Activated CD8-positive, alpha-beta T cell treated with anti-CD3 and anti-CD28 coated beads for 36 hours (primary cell): ENCODE measurements at regions not wholly inside any gene's neighbourhood (a gene's known extent, or its start where the extent isn't known, plus 50 kb on each side); places are given as distances from the start of the nearest gene placed in this dataset.

Experiments used
- ATAC-seq: fragments of 200-7000 bp; cut with Tn5 transposase; one replicate; pipeline ENCODE4 v1.10.0; 2021; ENCODE audit warnings: mild to moderate bottlenecking, moderate library complexity
- CTCF ChIA-PET: fragments of 350-600 bp; sonication (Branson Sonifier 250); formaldehyde crosslinking; loops from one replicate; lab custom pipeline; 2021; ENCODE audit warnings: antibody characterized with exemption; lab: Charles Lee
- POLR2A ChIA-PET: fragments of 350-600 bp; sonication (Branson Sonifier 250); formaldehyde crosslinking; loops from one replicate; lab custom pipeline; 2021; ENCODE audit warnings: antibody characterized with exemption; lab: Charles Lee
- DNase-seq: peaks from one replicate; pipeline ENCODE4 v3.0.0-alpha.2; 2020
- H3K27ac Mint-ChIP-seq: one replicate; pipeline ENCODE4 v1.8.0; 2021; ENCODE audit warnings: mild to moderate bottlenecking, mixed read lengths
- H3K27me3 Mint-ChIP-seq: one replicate; pipeline ENCODE4 v1.8.0; 2021; ENCODE audit warnings: mixed read lengths
- H3K36me3 Mint-ChIP-seq: one replicate; pipeline ENCODE4 v1.8.0; 2021; ENCODE audit warnings: low read depth, mixed read lengths
- H3K4me1 Mint-ChIP-seq: one replicate; pipeline ENCODE4 v1.8.0; 2021; ENCODE audit warnings: low read depth, mixed read lengths
- H3K4me3 Mint-ChIP-seq: one replicate; pipeline ENCODE4 v1.8.0; 2021; ENCODE audit warnings: mild to moderate bottlenecking, moderate library complexity, mixed read lengths
- H3K9me3 Mint-ChIP-seq: one replicate; pipeline ENCODE4 v1.8.0; 2021; ENCODE audit warnings: mixed read lengths
- CTCF ChIP-seq: fragments of 200-600 bp; IDR thresholded peaks from one replicate; pipeline ENCODE4 v1.8.0; 2022; ENCODE audit warnings: antibody characterized with exemption, mild to moderate bottlenecking
- intact Hi-C: fragments of 100-400 bp; cut with micrococcal nuclease; formaldehyde crosslinking; loops from one replicate; pipeline ENCODE4 v1.10.0; 2022

GRCh38 chr11:104402812-104403521 is 239.0 kb upstream of the PDGFD start:
- no peaks in the 10 kb centered on the region for H3K9me3 Mint-ChIP-seq
- no peak for TF ChIP-seq CTCF
- peak; percentile 60 for ATAC-seq

GRCh38 chr11:104394508-104394907 is 230.6 kb upstream of the PDGFD start:
- CTCF ChIA-PET, result no interaction called here
- no peak for DNase-seq
- H3K27ac Mint-ChIP-seq, result no peak overlapping the region

More at GRCh38 chr11:104402812-104403521, 239.0 kb upstream of the PDGFD start:
- ChIA-PET POLR2A (no interaction called here), CTCF (interaction anchor here (1.2 kb wide), 1 partner anchor 13 kb away, joined by 4 read pairs; no protein-coding TSS in a partner anchor)
- DNase-seq, result no peak
- Mint-ChIP-seq H3K27ac (no peak overlapping the region), H3K27me3 (peaks cover 1% of the 10 kb centered on the region), H3K4me3 (no peak overlapping the region), H3K36me3 (no peaks in the 10 kb centered on the region), H3K4me1 (peaks cover 4% of the 10 kb centered on the region)
- intact Hi-C loops, result no loop called here

GRCh38 chr11:104390651-104391050 is 226.7 kb upstream of the PDGFD start:
- POLR2A ChIA-PET, result interaction anchor here (0.6 kb wide), 1 partner anchor 1457 kb away, joined by 3 read pairs; no protein-coding TSS in a partner anchor

More at GRCh38 chr11:104394508-104394907, 230.6 kb upstream of the PDGFD start:
- intact Hi-C loops, result no loop called here
- no peak overlapping the region for H3K4me3 Mint-ChIP-seq
- POLR2A ChIA-PET, result no interaction called here
- H3K36me3 Mint-ChIP-seq, result no peaks in the 10 kb centered on the region
- H3K9me3 Mint-ChIP-seq, result no peaks in the 10 kb centered on the region
- TF ChIP-seq CTCF, result no peak
- no peaks in the 10 kb centered on the region for H3K4me1 Mint-ChIP-seq
- ATAC-seq, result no peak
- H3K27me3 Mint-ChIP-seq, result no peaks in the 10 kb centered on the region

GRCh38 chr11:104385884-104386283 is 221.9 kb upstream of the PDGFD start:
- Mint-ChIP-seq H3K27ac (no peak overlapping the region), H3K9me3 (no peaks in the 10 kb centered on the region), H3K36me3 (no peaks in the 10 kb centered on the region), H3K4me3 (no peak overlapping the region), H3K4me1 (no peaks in the 10 kb centered on the region), H3K27me3 (no peaks in the 10 kb centered on the region)
- ChIA-PET POLR2A (no interaction called here), CTCF (no interaction called here)
- no peak for TF ChIP-seq CTCF
- DNase-seq (no peak), ATAC-seq (no peak)
- intact Hi-C loops, result no loop called here

More at GRCh38 chr11:104390651-104391050, 226.7 kb upstream of the PDGFD start:
- TF ChIP-seq CTCF, result no peak
- CTCF ChIA-PET, result interaction anchor here (1.4 kb wide), 1 partner anchor 13 kb away, joined by 4 read pairs; no protein-coding TSS in a partner anchor
- Mint-ChIP-seq H3K4me3 (no peak overlapping the region), H3K36me3 (no peaks in the 10 kb centered on the region), H3K9me3 (no peaks in the 10 kb centered on the region), H3K27ac (no peak overlapping the region), H3K4me1 (no peaks in the 10 kb centered on the region), H3K27me3 (no peaks in the 10 kb centered on the region)
- ATAC-seq, result no peak
- intact Hi-C loops, result no loop called here
- no peak for DNase-seq

GRCh38 chr11:104380358-104380757 is 216.4 kb upstream of the PDGFD start:
- DNase-seq (no peak), ATAC-seq (no peak)
- CTCF ChIA-PET, result no interaction called here
- TF ChIP-seq CTCF, result no peak
- no peaks in the 10 kb centered on the region for H3K4me1 Mint-ChIP-seq
- H3K9me3 Mint-ChIP-seq, result no peaks in the 10 kb centered on the region
- intact Hi-C loops, result no loop called here
- H3K27ac Mint-ChIP-seq, result no peak overlapping the region
- H3K36me3 Mint-ChIP-seq, result no peaks in the 10 kb centered on the region
- H3K4me3 Mint-ChIP-seq, result no peak overlapping the region
- POLR2A ChIA-PET, result no interaction called here
- no peaks in the 10 kb centered on the region for H3K27me3 Mint-ChIP-seq
